Calu3 (cell line): ENCODE measurements at regions not wholly inside any gene's neighbourhood (a gene's known extent, or its start where the extent isn't known, plus 50 kb on each side); places are given as distances from the start of the nearest gene placed in this dataset.

ENCODE experiments used
- BruUV-seq: library from RNA; stranded (reverse); fragments of 400-500 nt; replicated peaks from 2 replicates; lab custom pipeline; 2021; lab: Mats Ljungman, UMichigan
- CTCF ChIA-PET: fragments of 300-600 bp; sonication (Branson Sonifier 250); formaldehyde crosslinking; loops from one replicate; lab custom pipeline; 2022; ENCODE audit warnings: antibody characterized with exemption; lab: Charles Lee
- DNase-seq: peaks from one replicate; pipeline ENCODE4 v3.0.0; 2022
- H3K27ac Mint-ChIP-seq: one replicate; pipeline ENCODE4 v1.8.0; 2022; ENCODE audit warnings: mixed read lengths; ENCODE audit not compliant: unreplicated experiment
- H3K27me3 Mint-ChIP-seq: one replicate; pipeline ENCODE4 v1.8.0; 2022; ENCODE audit warnings: mixed read lengths; ENCODE audit not compliant: unreplicated experiment
- H3K36me3 Mint-ChIP-seq: one replicate; pipeline ENCODE4 v1.8.0; 2022; ENCODE audit warnings: mild to moderate bottlenecking, moderate library complexity, mixed read lengths; ENCODE audit not compliant: insufficient read depth, unreplicated experiment
- H3K4me1 Mint-ChIP-seq: one replicate; pipeline ENCODE4 v1.8.0; 2022; ENCODE audit warnings: mild to moderate bottlenecking, low read depth, mixed read lengths; ENCODE audit not compliant: unreplicated experiment
- H3K4me3 Mint-ChIP-seq: one replicate; pipeline ENCODE4 v1.8.0; 2022; ENCODE audit warnings: mild to moderate bottlenecking, low read depth, moderate library complexity, mixed read lengths; ENCODE audit not compliant: unreplicated experiment
- H3K9me3 Mint-ChIP-seq: one replicate; pipeline ENCODE4 v1.8.0; 2022; ENCODE audit warnings: low read depth, mixed read lengths; ENCODE audit not compliant: unreplicated experiment
- CTCF ChIP-seq: fragments of 200-600 bp; IDR thresholded peaks from one replicate; pipeline ENCODE4 v1.8.0; 2022; ENCODE audit warnings: antibody characterized with exemption; ENCODE audit not compliant: unreplicated experiment
- intact Hi-C: fragments of 100-400 bp; cut with micrococcal nuclease; formaldehyde crosslinking; loops from one replicate; pipeline ENCODE4 v1.10.0; 2022; ENCODE audit not compliant: unreplicated experiment

DNA sequence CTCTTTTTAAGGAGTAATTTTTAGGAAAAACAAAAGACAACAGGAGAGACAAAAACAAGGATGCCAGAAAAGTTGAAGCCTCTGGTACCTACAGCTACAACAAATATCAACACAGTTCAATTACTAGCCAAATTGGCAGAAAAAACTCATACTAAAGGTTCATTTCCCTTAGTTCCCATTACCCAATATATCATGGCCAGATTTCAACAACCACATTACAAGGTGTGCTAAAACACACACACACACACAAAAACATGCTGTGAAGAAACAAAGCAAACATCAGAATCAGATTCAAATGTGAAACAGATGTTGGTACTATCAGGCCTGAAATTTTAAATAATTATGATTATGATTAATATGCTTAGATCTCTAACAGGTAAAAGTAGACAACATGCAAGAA, 272.7 kb upstream of the CLEC14A start:
- no peak overlapping the region for H3K4me3 Mint-ChIP-seq
- no peaks in the 10 kb centered on the region for H3K4me1 Mint-ChIP-seq
- no peaks in the 10 kb centered on the region for H3K9me3 Mint-ChIP-seq
- TF ChIP-seq CTCF: no peak
- intact Hi-C loops: no loop called here
- no TSS peak for BruUV-seq
- DNase-seq: no peak
- H3K27me3 Mint-ChIP-seq: no peaks in the 10 kb centered on the region
- no peaks in the 10 kb centered on the region for H3K36me3 Mint-ChIP-seq
- no peak overlapping the region for H3K27ac Mint-ChIP-seq
- CTCF ChIA-PET: no interaction called here

- no peaks in the 10 kb centered on the region for H3K27me3 Mint-ChIP-seq
- H3K9me3 Mint-ChIP-seq: no peaks in the 10 kb centered on the region
- no TSS peak for BruUV-seq
- DNase-seq: no peak
- intact Hi-C loops: no loop called here
- no peaks in the 10 kb centered on the region for H3K4me1 Mint-ChIP-seq
- CTCF ChIA-PET: no interaction called here
- no peak overlapping the region for H3K4me3 Mint-ChIP-seq
- no peaks in the 10 kb centered on the region for H3K36me3 Mint-ChIP-seq
- no peak for TF ChIP-seq CTCF
- H3K27ac Mint-ChIP-seq: no peak overlapping the region
Measured at GRCh38 chr14:38527502-38527878, 271.6 kb upstream of the CLEC14A start.

GRCh38 chr14:38526826-38527501, 271.1 kb upstream of the CLEC14A start:
- TF ChIP-seq CTCF: no peak
- no peak for DNase-seq
- Mint-ChIP-seq H3K4me3 (no peak overlapping the region), H3K36me3 (no peaks in the 10 kb centered on the region), H3K27me3 (no peaks in the 10 kb centered on the region), H3K4me1 (no peaks in the 10 kb centered on the region), H3K9me3 (no peaks in the 10 kb centered on the region), H3K27ac (no peak overlapping the region)
- BruUV-seq: no TSS peak
- CTCF ChIA-PET: no interaction called here
- intact Hi-C loops: no loop called here

- DNase-seq: no peak
Measured at GRCh38 chr14:38524636-38525509, 269.0 kb upstream of the CLEC14A start.

More at GRCh38 chr14:38524636-38525509, 269.0 kb upstream of the CLEC14A start:
- Mint-ChIP-seq H3K36me3 (no peaks in the 10 kb centered on the region), H3K4me1 (no peaks in the 10 kb centered on the region), H3K9me3 (no peaks in the 10 kb centered on the region), H3K27ac (no peak overlapping the region), H3K27me3 (no peaks in the 10 kb centered on the region), H3K4me3 (no peak overlapping the region)
- BruUV-seq: no TSS peak
- intact Hi-C loops: no loop called here
- TF ChIP-seq CTCF: no peak
- CTCF ChIA-PET: no interaction called here
